Endothelial cell of umbilical vein (primary cell): ENCODE measurements at regions not wholly inside any gene's neighbourhood (a gene's known extent, or its start where the extent isn't known, plus 50 kb on each side); places are given as distances from the start of the nearest gene placed in this dataset.

Source experiments
- BruUV-seq: library from RNA; stranded (reverse); fragments of 400-500 nt; replicated peaks from 2 replicates; lab custom pipeline; 2021; lab: Mats Ljungman, UMichigan
- CTCF ChIA-PET: fragments of 300-600, 350-600 bp; sonication (Branson Sonifier 250); formaldehyde crosslinking; loops from one replicate; lab custom pipeline; 2021; ENCODE audit warnings: antibody characterized with exemption, inconsistent platforms; lab: Charles Lee
- POLR2A ChIA-PET: fragments of 300-600, 350-600 bp; sonication (Branson Sonifier 250); formaldehyde crosslinking; loops from one replicate; lab custom pipeline; 2021; ENCODE audit warnings: antibody characterized with exemption, inconsistent platforms; lab: Charles Lee
- DNase-seq: peaks from one replicate; pipeline ENCODE4 v3.0.0-alpha.2; 2011; ENCODE audit warnings: low read depth, low spot score
- FAIRE-seq: peaks from 2 replicates; lab custom pipeline; 2011; peaks lifted over from hg19 to GRCh38; lab: Jason Lieb, UNC
- H2AFZ ChIP-seq: 2 replicates; pipeline ENCODE4 v1.6.0; 2012; ENCODE audit warnings: low read depth, low read length, control low read depth, inconsistent platforms
- H3K27ac ChIP-seq: 2 replicates; pipeline ENCODE4 v1.5.1; 2011; ENCODE audit warnings: low read depth, mild to moderate bottlenecking, control low read depth, low read length, moderate library complexity; ENCODE audit not compliant: insufficient read depth
- H3K27me3 ChIP-seq, 2 experiments: 2 replicates each; pipeline versions ENCODE4 v1.6.0 to v1.6.1; 2011; ENCODE audit warnings: low read length in 2 of 2, mixed read lengths in 1 of 2; ENCODE audit not compliant: control insufficient read depth in 2 of 2, insufficient read depth in 2 of 2
- H3K36me3 ChIP-seq, 2 experiments: 2 replicates in 1 of 2; 3 replicates in 1 of 2; pipeline ENCODE4 v1.5.1; 2011; ENCODE audit warnings: low read length in 2 of 2, mild to moderate bottlenecking in 1 of 2, moderate library complexity in 1 of 2; ENCODE audit not compliant: control insufficient read depth in 2 of 2, insufficient read depth in 2 of 2; ENCODE audit errors: extremely low read depth in 1 of 2
- H3K4me1 ChIP-seq: 3 replicates; pipeline ENCODE4 v1.5.1; 2011; ENCODE audit warnings: mild to moderate bottlenecking, low read length; ENCODE audit not compliant: control insufficient read depth, insufficient read depth; ENCODE audit errors: extremely low read depth
- H3K4me2 ChIP-seq: 2 replicates; pipeline ENCODE4 v1.6.1; 2011; ENCODE audit warnings: low read length, control low read depth, mixed read lengths; ENCODE audit not compliant: insufficient read depth
- H3K4me3 ChIP-seq, 3 experiments: fragments of 200-600 bp in 1 of 3; sonication (generic), shearing (Covaris generic) in 1 of 3; replicated peaks in 1 of 3; 2 replicates each; pipeline ENCODE4 v1.5.1; 2011 to 2016; ENCODE audit warnings: control low read depth in 3 of 3, low read length in 3 of 3, mild to moderate bottlenecking in 2 of 3, inconsistent platforms in 1 of 3, low read depth in 1 of 3, moderate library complexity in 1 of 3; ENCODE audit not compliant: insufficient read depth in 1 of 3
- H3K79me2 ChIP-seq: 2 replicates; pipeline ENCODE4 v1.6.0; 2012; ENCODE audit warnings: low read length, inconsistent platforms; ENCODE audit not compliant: control insufficient read depth, insufficient read depth
- H3K9ac ChIP-seq: replicated peaks from 2 replicates; pipeline ENCODE3; 2011; ENCODE audit warnings: low read length, control low read depth; ENCODE audit not compliant: insufficient read depth; ENCODE audit errors: extremely low read depth
- H3K9me1 ChIP-seq: replicated peaks from 3 replicates; pipeline ENCODE4 v1.6.0; 2011; ENCODE audit warnings: mild to moderate bottlenecking, low read length; ENCODE audit not compliant: control insufficient read depth, insufficient read depth; ENCODE audit errors: extremely low read depth
- H3K9me3 ChIP-seq: replicated peaks from 2 replicates; pipeline ENCODE4 v1.5.1; 2012; ENCODE audit warnings: low read length, inconsistent platforms; ENCODE audit not compliant: control insufficient read depth, insufficient read depth
- H4K20me1 ChIP-seq: replicated peaks from 2 replicates; pipeline ENCODE3; 2011; ENCODE audit warnings: mild to moderate bottlenecking, low read length; ENCODE audit not compliant: control insufficient read depth, insufficient read depth; ENCODE audit errors: extremely low read depth
- CTCF ChIP-seq, 2 donors: IDR thresholded peaks; 1 replicate in 1 of 2; 2 replicates in 1 of 2; pipeline ENCODE4 v1.5.1; 2011; ENCODE audit warnings: low read length in 2 of 2, mild to moderate bottlenecking in 2 of 2, moderate library complexity in 2 of 2, control low read depth in 1 of 2, inconsistent platforms in 1 of 2, low read depth in 1 of 2; ENCODE audit not compliant: insufficient read depth in 1 of 2; ENCODE audit errors: extremely low read depth in 1 of 2
- EZH2 ChIP-seq: IDR thresholded peaks from 2 replicates; pipeline ENCODE4 v1.6.1; 2012; ENCODE audit warnings: borderline replicate concordance, low read depth, mild to moderate bottlenecking, moderate library complexity, low read length, inconsistent platforms; ENCODE audit not compliant: severe bottlenecking
- FOS ChIP-seq: IDR thresholded peaks from 2 replicates; pipeline ENCODE4 v1.6.1; 2011; ENCODE audit warnings: mild to moderate bottlenecking, low read length, moderate library complexity, borderline replicate concordance; ENCODE audit not compliant: insufficient read depth
- GATA2 ChIP-seq: IDR thresholded peaks from 2 replicates; pipeline ENCODE4 v1.7.0; 2011; ENCODE audit warnings: low read depth, mild to moderate bottlenecking, moderate library complexity, mixed read lengths, low read length; ENCODE audit not compliant: insufficient read length, insufficient read depth
- JUN ChIP-seq: IDR thresholded peaks from 2 replicates; pipeline ENCODE4 v1.6.1; 2011; ENCODE audit warnings: borderline replicate concordance, low read depth; ENCODE audit not compliant: insufficient read length, insufficient read depth
- MAX ChIP-seq: IDR thresholded peaks from 2 replicates; pipeline ENCODE4 v1.6.1; 2011; ENCODE audit not compliant: insufficient read depth, insufficient read length
- MYC ChIP-seq: IDR thresholded peaks from one replicate; pipeline ENCODE4 v1.6.1; 2011; ENCODE audit warnings: mild to moderate bottlenecking, low read depth, low read length
- POLR2A ChIP-seq: IDR thresholded peaks from 2 replicates; pipeline ENCODE4 v1.6.1; 2012; ENCODE audit warnings: low read depth, mild to moderate bottlenecking, control low read depth, low read length
- POLR2AphosphoS5 ChIP-seq: IDR thresholded peaks from 2 replicates; pipeline ENCODE4 v1.6.1; 2012; ENCODE audit warnings: low read depth, mild to moderate bottlenecking, control low read depth, low read length, moderate library complexity; ENCODE audit not compliant: insufficient read depth
- dilution Hi-C: fragments of 300-500 bp; cut with MboI; formaldehyde crosslinking; loops from one replicate; pipeline ENCODE4 v1.15.0; 2019; ENCODE audit warnings: low sequenced_read_pairs; ENCODE audit not compliant: extremely low pct_ligation_motif_present
- intact Hi-C: fragments of 100-400 bp; cut with micrococcal nuclease; formaldehyde crosslinking; loops from one replicate; pipeline ENCODE4 v1.10.0; 2022

GRCh38 chr2:160913323-160913722 lies 246.9 kb upstream of the TANK start:
- Histone ChIP-seq H3K36me3 (no peaks in the 10 kb centered on the region), H3K4me3 (no peak overlapping the region), H3K9me1 (peaks cover 2% of the 10 kb centered on the region), H3K27me3 (no peaks in the 10 kb centered on the region), H3K4me1 (peaks cover 16% of the 10 kb centered on the region), H3K27ac (no peak overlapping the region), H3K79me2 (no peaks in the 10 kb centered on the region), H3K9me3 (no peaks in the 10 kb centered on the region), H3K4me2 (no peak overlapping the region), H3K9ac (no peak overlapping the region), H4K20me1 (no peaks in the 10 kb centered on the region), H2AFZ (no peak overlapping the region)
- no TSS peak for BruUV-seq
- ChIA-PET POLR2A (no interaction called here), CTCF (no interaction called here)
- dilution Hi-C loops: no loop called here
- TF ChIP-seq CTCF (IDR thresholded peaks at IDR 0.05; ENCODE audit: extremely low read depth in 1 of 2, insufficient read depth in 1 of 2, low read depth in 1 of 2, low read length in 2 of 2) (no peak), GATA2 (no peak), MAX (no peak), MYC (no peak), EZH2 (no peak), JUN (no peak), POLR2A (no peak), POLR2AphosphoS5 (no peak), FOS (no peak)
- DNase-seq (no peak), FAIRE-seq (no peak)
- intact Hi-C loops: loop anchor here (10.0 kb wide), 2 partner anchors 329 to 639 kb away; no protein-coding TSS in a partner anchor
